ENCODE measurements at regions not wholly inside any gene's neighbourhood (a gene's known extent, or its start where the extent isn't known, plus 50 kb on each side); places are given as distances from the start of the nearest gene placed in this dataset.

- TF ChIP-seq ZFX (IDR thresholded peaks at IDR 0.05; ENCODE audit: borderline replicate concordance): no peak
- TF ChIP-seq, protein P1, sequence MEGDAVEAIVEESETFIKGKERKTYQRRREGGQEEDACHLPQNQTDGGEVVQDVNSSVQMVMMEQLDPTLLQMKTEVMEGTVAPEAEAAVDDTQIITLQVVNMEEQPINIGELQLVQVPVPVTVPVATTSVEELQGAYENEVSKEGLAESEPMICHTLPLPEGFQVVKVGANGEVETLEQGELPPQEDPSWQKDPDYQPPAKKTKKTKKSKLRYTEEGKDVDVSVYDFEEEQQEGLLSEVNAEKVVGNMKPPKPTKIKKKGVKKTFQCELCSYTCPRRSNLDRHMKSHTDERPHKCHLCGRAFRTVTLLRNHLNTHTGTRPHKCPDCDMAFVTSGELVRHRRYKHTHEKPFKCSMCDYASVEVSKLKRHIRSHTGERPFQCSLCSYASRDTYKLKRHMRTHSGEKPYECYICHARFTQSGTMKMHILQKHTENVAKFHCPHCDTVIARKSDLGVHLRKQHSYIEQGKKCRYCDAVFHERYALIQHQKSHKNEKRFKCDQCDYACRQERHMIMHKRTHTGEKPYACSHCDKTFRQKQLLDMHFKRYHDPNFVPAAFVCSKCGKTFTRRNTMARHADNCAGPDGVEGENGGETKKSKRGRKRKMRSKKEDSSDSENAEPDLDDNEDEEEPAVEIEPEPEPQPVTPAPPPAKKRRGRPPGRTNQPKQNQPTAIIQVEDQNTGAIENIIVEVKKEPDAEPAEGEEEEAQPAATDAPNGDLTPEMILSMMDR (IDR thresholded peaks at IDR 0.05): no peak
- no peak overlapping the region for H3K27ac ChIP-seq
These were observed 383.5 kb downstream of the SFMBT2 start for GRCh38 chr10:7027237-7027912.

- no peak overlapping the region for H3K27ac ChIP-seq
- TF ChIP-seq ZFX (IDR thresholded peaks at IDR 0.05; ENCODE audit: borderline replicate concordance): no peak
- TF ChIP-seq, protein P1 (IDR thresholded peaks at IDR 0.05): no peak
These were observed 384.0 kb downstream of the SFMBT2 start for GRCh38 chr10:7026818-7027217.

DNA sequence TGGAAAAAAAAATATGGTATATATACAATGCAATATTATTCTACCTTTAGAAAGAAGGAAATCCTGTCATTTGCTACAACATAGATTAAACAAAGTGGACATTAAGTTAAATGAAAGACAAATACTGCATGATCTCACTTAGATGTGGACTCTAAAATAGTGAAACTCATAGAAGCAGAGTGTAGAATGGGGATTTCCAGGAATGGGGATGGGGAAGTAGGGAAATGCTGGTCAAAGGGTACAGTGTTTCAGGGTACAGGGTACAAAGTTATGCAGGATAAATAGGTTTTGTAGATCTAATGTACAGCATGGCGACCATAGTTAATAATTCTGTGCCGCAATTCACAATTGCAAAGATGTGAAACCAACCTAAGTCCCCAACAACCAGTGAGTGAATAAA, 385.5 kb downstream of the SFMBT2 start:
- H3K27ac ChIP-seq: no peak overlapping the region
- TF ChIP-seq ZFX (IDR thresholded peaks at IDR 0.05; ENCODE audit: borderline replicate concordance): no peak
- TF ChIP-seq, protein P1 (IDR thresholded peaks at IDR 0.05): no peak

DNA sequence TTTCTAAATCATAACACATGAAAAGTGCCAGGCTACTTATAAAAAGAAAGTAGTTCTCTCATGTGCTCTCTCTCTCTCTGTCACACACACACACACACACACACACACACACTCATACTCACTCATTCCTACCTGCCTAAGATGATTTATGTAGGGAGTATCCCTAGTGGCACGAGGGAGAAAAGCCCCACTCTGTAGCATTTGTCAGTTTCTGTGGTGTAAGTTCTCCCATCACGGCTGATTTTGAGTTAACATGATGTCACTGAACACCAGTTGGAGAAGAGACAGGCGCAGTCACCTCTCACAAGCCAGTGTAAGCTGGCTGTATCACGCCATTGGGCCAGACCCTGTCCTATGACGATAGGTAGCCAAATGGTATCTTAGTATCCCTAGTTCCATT, 395.4 kb downstream of the SFMBT2 start:
- TF ChIP-seq ZFX (IDR thresholded peaks at IDR 0.05; ENCODE audit: borderline replicate concordance): no peak
- TF ChIP-seq, protein P1 (IDR thresholded peaks at IDR 0.05): no peak
- H3K27ac ChIP-seq: no peak overlapping the region

DNA sequence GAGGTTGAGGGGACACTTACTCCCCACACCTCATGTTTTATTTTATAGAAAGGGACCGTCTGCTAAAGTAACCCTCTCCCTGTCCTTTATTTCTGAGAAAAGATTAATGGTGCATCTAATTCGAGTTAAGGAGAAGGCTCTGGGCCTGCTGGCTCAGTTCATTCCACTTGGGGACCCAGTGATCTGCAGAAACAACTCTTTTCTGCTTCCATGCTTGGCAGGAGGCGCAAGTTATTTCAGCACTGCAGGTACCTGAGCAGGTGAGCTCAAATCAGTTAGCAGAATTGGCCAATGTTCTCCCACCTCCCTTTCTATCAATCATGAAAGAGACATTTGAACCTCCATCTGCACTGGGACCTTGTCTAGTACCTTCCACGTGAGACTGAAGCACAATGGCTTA, 396.1 kb downstream of the SFMBT2 start:
- TF ChIP-seq, protein P1 (IDR thresholded peaks at IDR 0.05): no peak
- TF ChIP-seq ZFX (IDR thresholded peaks at IDR 0.05; ENCODE audit: borderline replicate concordance): no peak
- H3K27ac ChIP-seq: no peak overlapping the region

DNA sequence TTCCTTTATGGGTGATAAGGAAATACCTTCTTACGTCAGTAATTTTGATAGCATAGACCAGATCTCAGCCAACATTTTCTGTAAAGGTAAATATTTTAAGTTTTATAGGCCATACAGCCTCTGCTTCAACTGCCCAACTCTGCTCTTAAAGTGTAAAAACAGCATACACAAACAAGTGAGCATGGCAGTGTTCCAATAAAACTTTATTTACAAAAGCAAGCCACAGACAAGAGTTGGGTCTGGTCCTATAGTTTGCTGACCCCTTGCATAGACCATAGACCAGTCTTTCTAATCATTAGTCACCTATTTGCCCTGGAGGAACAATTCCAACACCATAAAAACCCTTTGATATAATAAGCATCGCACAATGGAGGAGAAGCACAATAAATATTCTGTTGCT, 398.8 kb downstream of the SFMBT2 start:
- TF ChIP-seq, protein P1 (IDR thresholded peaks at IDR 0.05): no peak
- no peak for TF ChIP-seq ZFX (IDR thresholded peaks at IDR 0.05; ENCODE audit: borderline replicate concordance)
- H3K27ac ChIP-seq: no peak overlapping the region

DNA sequence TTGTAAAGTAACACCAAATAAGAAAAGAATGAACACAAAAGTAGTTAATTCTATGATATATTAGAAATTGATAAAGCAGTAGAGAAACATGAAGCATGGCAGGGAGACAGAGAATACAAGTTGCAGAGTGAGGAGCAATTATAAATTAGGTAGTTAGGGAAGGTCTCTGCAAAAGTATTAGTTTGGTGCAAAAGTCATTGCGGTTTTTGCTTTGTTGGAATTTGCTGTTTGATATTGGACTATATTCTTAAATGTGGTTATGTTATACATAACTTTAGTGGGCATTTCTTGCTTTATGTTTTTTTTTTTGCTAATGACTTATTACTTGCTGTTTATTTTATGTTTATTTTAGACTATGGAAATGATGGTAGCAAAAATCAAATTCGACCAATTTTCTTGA, 402.2 kb downstream of the SFMBT2 start:
- no peak for TF ChIP-seq ZFX (IDR thresholded peaks at IDR 0.05; ENCODE audit: borderline replicate concordance)
- TF ChIP-seq, protein P1 (IDR thresholded peaks at IDR 0.05): no peak

More for the DNA sequence above, 402.2 kb downstream of the SFMBT2 start:
- H3K27ac ChIP-seq: no peak overlapping the region
